GM12873 (cell line): ENCODE measurements at regions not wholly inside any gene's neighbourhood (a gene's known extent, or its start where the extent isn't known, plus 50 kb on each side); places are given as distances from the start of the nearest gene placed in this dataset.

Experiments
- TF ChIP-seq, protein P1 (sequence below): IDR thresholded peaks from 2 replicates; pipeline ENCODE4 v1.5.1; 2012; ENCODE audit warnings: low read depth, mild to moderate bottlenecking, moderate library complexity, low read length, control low read depth; ENCODE audit not compliant: insufficient read depth; ENCODE audit errors: missing control alignments

DNA sequence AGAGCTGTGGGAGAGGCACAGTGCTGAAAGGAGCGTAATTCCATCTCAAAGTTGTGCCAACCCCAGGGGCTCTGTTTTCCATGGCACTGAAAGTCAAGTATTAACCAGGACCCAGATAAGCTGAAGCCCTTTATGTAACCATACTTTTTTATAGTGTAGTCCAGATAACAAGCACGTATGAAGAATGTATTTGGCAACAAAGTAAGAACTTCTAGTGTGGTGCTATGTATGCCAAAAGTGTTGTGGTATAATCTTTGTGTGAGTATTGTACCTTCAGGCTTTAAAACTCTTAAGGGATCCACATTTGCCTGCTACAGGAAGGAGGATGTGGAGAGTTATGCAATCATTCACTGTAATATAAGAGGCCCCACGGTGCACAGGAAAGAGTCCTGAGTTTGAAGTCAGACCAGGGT lies 129.4 kb downstream of the IBTK start:
- TF ChIP-seq, protein P1, sequence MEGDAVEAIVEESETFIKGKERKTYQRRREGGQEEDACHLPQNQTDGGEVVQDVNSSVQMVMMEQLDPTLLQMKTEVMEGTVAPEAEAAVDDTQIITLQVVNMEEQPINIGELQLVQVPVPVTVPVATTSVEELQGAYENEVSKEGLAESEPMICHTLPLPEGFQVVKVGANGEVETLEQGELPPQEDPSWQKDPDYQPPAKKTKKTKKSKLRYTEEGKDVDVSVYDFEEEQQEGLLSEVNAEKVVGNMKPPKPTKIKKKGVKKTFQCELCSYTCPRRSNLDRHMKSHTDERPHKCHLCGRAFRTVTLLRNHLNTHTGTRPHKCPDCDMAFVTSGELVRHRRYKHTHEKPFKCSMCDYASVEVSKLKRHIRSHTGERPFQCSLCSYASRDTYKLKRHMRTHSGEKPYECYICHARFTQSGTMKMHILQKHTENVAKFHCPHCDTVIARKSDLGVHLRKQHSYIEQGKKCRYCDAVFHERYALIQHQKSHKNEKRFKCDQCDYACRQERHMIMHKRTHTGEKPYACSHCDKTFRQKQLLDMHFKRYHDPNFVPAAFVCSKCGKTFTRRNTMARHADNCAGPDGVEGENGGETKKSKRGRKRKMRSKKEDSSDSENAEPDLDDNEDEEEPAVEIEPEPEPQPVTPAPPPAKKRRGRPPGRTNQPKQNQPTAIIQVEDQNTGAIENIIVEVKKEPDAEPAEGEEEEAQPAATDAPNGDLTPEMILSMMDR: no peak

DNA sequence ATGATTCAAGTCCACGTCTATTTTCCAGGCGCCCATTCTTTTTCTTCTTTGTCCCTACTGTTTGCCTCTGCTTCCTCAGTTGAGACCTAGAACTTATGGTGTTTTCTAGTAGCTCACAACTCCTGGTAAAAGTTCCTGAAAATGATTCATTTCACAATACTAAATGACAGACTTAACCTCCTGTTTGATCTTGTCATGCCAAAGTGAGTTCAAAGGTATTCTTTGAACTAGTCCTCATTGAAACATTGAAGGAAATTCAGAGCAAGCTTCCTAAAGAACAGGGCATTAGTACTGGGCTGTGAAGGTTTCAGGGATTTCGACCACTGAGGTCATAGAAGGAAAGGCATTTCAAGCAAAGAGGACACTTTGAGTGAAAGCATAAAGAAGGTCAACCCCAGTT lies 132.8 kb downstream of the IBTK start:
- TF ChIP-seq, protein P1: no peak

DNA sequence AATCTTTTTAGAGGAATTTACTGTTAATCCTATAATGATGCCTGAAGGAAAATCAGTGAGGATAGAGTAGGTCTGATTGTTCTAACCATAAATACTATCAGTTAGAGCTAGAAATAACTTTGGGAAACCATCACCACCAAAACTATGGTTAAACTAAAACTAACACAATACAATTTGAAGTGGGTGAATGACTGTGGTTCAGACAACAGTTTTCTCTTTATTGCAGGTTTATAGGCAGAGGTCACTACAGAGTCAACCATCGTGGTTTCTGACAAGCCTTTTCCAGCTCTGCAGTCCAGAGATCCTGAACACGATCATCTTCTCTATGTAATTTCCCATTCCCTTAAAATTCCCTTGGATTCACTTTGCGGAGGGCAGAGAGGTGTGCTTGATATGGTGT lies 134.3 kb downstream of the IBTK start:
- TF ChIP-seq, protein P1: no peak

DNA sequence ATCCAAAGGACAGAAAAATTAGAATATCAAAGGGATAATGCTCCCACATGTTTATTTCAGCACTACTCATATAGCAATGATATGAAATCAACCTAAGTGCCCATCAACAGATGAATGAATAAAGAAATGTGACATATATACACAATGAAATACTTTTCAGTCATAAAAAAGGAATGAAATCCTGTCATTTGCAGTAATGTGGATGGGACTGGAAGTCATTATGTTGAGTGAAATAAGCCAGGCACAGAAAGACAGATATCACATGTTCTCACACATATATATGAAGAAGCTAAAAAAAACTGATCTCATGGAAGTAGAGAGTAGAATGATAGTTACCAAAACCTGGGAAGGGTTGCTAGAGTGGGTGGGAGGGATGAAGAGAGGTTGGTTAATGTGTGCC lies 135.7 kb downstream of the IBTK start:
- TF ChIP-seq, protein P1: no peak

DNA sequence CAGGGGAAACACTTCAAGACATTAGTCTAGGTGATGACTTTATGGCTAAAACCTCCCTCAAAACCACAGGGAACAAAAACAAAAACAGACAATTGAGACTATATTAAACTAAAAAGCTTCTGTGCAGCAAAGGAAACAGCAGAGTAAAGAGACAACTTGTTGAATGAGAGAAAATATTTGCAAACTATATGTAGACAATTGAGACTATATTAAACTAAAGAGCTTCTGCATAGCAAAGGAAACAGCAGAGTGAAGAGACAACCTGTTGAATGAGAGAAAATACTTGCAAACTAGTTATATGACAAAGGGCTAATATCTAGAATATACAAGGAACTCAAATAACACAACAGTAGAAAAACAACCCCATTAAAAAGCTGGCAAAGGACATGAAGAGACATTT lies 136.4 kb downstream of the IBTK start:
- TF ChIP-seq, protein P1: no peak

DNA sequence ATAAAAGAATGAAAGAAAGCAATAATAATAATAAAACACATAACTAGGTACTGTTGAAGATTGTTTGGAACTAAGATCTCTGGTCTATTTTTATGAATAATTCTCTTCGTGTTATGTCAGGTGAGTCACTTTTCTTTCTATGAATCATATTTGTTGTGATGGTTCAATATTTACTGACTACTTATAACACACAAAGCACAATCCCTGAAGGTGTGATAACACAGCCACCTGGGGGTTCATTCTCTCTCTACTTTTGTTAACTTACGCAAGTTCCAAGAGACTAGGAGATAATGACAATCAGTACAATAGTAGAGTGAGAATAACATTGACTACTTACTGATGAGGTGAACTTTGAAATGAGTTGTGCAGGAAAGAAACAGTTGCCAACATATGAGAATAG lies 149.9 kb downstream of the IBTK start:
- TF ChIP-seq, protein P1: no peak

DNA sequence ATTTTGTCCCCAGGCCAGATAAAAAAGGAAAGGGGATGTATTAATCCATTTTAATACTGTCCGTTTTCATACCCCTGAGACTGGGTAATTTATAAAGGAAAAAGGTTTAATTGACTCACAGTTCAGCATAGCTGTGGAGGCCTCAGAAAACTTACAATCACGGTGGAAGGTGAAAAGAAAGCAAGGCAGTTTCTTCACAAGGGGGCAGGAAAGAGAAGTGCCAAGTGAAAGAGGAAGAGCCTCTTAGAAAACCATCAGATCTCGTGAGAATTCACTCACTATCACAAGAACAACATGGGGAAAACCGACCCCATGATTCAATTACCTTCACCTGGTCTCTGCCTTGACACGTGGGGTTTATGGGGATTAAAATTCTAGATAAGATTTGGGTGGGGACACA lies 152.5 kb downstream of the IBTK start:
- TF ChIP-seq, protein P1: no peak
